GM12878 (cell line): ENCODE measurements at regions not wholly inside any gene's neighbourhood (a gene's known extent, or its start where the extent isn't known, plus 50 kb on each side); places are given as distances from the start of the nearest gene placed in this dataset.

Experiments
- BRCA1 ChIP-seq: IDR thresholded peaks from 2 replicates; pipeline ENCODE4 v1.6.1; 2011; ENCODE audit warnings: low read depth, low read length, improper control_type of control experiment
- CREM ChIP-seq: IDR thresholded peaks from 2 replicates; pipeline ENCODE4 v1.6.1; 2014; ENCODE audit warnings: antibody characterized with exemption, low read depth
- EGR1 ChIP-seq, 2 experiments: IDR thresholded peaks; 1 replicate in 1 of 2; 2 replicates in 1 of 2; pipeline ENCODE4 v1.6.1; 2011 to 2012; ENCODE audit warnings: low read depth in 2 of 2, low read length in 2 of 2, borderline replicate concordance in 1 of 2, mild to moderate bottlenecking in 1 of 2, moderate library complexity in 1 of 2
- JUND ChIP-seq: IDR thresholded peaks from 2 replicates; pipeline ENCODE4 v1.6.1; 2012; ENCODE audit warnings: low read depth, mild to moderate bottlenecking, low read length, improper control_type of control experiment, moderate library complexity
- MYB ChIP-seq: fragments of 150-350 bp; IDR thresholded peaks from 2 replicates; pipeline ENCODE4 v1.6.1; 2014; ENCODE audit warnings: mild to moderate bottlenecking, low read depth, low read length, borderline replicate concordance
- NFXL1 ChIP-seq: fragments of 450-650 bp; IDR thresholded peaks from 2 replicates; pipeline ENCODE4 v1.6.1; 2017; ENCODE audit warnings: antibody characterized with exemption, mild to moderate bottlenecking, borderline replicate concordance
- PBX3 ChIP-seq: IDR thresholded peaks from 2 replicates; pipeline ENCODE4 v1.6.1; 2011; ENCODE audit warnings: mild to moderate bottlenecking, low read depth, low read length, moderate library complexity; ENCODE audit not compliant: insufficient replicate concordance
- RAD21 ChIP-seq: IDR thresholded peaks from 2 replicates; pipeline ENCODE4 v1.6.1; 2011; ENCODE audit warnings: mild to moderate bottlenecking, low read depth, low read length, moderate library complexity; ENCODE audit not compliant: insufficient read depth
- SREBF2 ChIP-seq: IDR thresholded peaks from 2 replicates; pipeline ENCODE4 v1.6.1; 2012; ENCODE audit warnings: mild to moderate bottlenecking, low read length
- ZBTB11 ChIP-seq: fragments of 450-650 bp; formaldehyde crosslinking; IDR thresholded peaks from 2 replicates; pipeline ENCODE4 v1.5.0; 2022; ENCODE audit warnings: mild to moderate bottlenecking, missing genetic modification characterization
- ZNF207 ChIP-seq: fragments of 450-650 bp; IDR thresholded peaks from 2 replicates; pipeline ENCODE4 v1.6.1; 2014; ENCODE audit warnings: antibody characterized with exemption, mild to moderate bottlenecking, borderline replicate concordance
- TF ChIP-seq, protein P1 (sequence below): fragments of 150-350 bp; IDR thresholded peaks from 2 replicates; pipeline ENCODE4 v1.6.1; 2014; ENCODE audit warnings: mild to moderate bottlenecking, low read depth, low read length

DNA sequence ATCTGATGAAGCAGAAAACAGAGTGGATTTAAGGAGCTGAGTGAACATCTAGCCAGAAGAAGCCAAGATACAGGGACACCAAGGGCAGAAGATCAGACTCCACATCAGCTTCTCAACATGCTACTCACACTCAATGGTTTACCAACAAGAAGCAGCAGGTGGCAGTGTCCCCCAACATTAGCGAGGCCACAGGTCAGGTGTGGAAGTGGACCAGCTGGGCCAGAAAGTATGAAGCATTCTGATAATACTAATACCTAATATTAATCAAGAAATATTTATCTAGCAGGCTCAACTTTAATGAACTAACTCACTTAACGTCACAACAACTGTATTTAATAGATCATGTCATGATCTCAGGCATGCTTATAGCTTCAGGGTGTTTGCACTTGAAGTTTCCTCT lies 73.4 kb upstream of the TTC29 start (continued):
- TF ChIP-seq ZBTB11 (CRISPR knock-in tag), result no peak
- no peak for TF ChIP-seq NFXL1
- no peak for TF ChIP-seq MYB
- no peak for TF ChIP-seq SREBF2
- TF ChIP-seq, protein P1, sequence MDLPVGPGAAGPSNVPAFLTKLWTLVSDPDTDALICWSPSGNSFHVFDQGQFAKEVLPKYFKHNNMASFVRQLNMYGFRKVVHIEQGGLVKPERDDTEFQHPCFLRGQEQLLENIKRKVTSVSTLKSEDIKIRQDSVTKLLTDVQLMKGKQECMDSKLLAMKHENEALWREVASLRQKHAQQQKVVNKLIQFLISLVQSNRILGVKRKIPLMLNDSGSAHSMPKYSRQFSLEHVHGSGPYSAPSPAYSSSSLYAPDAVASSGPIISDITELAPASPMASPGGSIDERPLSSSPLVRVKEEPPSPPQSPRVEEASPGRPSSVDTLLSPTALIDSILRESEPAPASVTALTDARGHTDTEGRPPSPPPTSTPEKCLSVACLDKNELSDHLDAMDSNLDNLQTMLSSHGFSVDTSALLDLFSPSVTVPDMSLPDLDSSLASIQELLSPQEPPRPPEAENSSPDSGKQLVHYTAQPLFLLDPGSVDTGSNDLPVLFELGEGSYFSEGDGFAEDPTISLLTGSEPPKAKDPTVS, result no peak
- no peak for TF ChIP-seq JUND
- no peak for TF ChIP-seq BRCA1
- TF ChIP-seq EGR1 (IDR thresholded peaks at IDR 0.05; ENCODE audit: borderline replicate concordance in 1 of 2, low read depth in 2 of 2, low read length in 2 of 2), result no peak
- no peak for TF ChIP-seq PBX3
- no peak for TF ChIP-seq CREM
- TF ChIP-seq ZNF207, result no peak
- TF ChIP-seq RAD21, result peak; percentile 90
